Stimulated activated CD8-positive, alpha-beta memory T cell treated with anti-CD3 and anti-CD28 coated beads, Interleukin-15, amount 100 ng/mL, for 1 hour (primary cell): ENCODE measurements at regions not wholly inside any gene's neighbourhood (a gene's known extent, or its start where the extent isn't known, plus 50 kb on each side); places are given as distances from the start of the nearest gene placed in this dataset.

ENCODE experiments used
- DNase-seq: peaks from one replicate; pipeline ENCODE4 v3.0.0-alpha.2; 2020; ENCODE audit warnings: low read depth

DNA sequence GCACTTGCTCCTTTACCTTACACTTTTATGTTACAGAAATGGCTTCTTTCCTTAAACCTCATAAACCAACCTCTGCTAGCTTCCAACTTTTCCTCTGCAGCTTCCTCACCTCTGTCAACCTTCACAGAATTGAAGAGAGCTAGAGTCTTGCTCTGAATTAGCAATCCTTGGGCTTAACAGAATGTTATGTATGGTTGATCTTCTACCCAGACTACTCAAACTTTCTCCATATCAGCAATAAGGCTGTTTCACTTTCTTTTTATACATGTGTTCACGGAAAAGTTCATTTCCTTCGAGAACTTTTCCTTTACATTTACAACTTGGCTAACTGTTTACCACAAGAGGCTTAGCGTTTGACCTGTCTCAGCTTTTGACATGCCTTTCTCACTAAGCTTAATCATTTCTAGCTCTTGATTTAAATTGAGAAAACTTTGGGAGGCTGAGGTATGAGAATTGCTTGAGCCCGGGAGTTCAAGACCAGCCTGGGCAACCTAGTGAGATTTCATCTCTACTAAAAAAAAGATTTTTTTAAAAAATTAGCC is 207.3 kb downstream of the BMP7 start:
- DNase-seq = no peak

DNA sequence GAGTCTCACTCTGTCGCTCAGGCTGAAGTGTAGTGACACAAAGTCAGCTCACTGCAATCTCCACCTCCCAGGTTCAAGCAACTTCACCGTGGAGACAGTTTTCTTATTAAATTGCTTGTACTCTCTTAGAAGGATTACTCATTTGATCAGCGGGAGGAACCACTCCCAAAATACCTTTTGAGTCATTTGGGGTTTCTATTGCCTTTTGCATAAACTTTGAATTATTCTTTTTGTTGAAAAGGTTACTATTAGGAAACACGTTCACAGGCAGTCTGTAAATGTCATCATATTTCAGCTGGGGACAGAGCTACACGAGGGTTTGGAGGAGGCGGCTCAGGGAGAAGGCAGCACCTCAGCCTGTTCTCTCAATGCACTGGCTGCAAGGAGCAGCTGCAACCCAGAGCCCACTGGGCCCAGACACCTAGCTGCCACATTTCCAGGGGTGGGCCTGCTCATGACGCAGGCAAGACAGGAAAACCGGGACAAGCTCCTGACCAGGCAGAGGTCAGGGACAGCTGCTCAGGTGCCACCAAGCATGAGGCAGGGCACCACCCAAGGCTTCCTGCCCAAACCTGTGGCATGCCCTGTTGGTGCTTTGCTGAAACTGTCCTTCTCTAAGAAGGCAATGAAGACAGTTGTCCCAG is 205.9 kb downstream of the BMP7 start:
- no peak for DNase-seq

DNA sequence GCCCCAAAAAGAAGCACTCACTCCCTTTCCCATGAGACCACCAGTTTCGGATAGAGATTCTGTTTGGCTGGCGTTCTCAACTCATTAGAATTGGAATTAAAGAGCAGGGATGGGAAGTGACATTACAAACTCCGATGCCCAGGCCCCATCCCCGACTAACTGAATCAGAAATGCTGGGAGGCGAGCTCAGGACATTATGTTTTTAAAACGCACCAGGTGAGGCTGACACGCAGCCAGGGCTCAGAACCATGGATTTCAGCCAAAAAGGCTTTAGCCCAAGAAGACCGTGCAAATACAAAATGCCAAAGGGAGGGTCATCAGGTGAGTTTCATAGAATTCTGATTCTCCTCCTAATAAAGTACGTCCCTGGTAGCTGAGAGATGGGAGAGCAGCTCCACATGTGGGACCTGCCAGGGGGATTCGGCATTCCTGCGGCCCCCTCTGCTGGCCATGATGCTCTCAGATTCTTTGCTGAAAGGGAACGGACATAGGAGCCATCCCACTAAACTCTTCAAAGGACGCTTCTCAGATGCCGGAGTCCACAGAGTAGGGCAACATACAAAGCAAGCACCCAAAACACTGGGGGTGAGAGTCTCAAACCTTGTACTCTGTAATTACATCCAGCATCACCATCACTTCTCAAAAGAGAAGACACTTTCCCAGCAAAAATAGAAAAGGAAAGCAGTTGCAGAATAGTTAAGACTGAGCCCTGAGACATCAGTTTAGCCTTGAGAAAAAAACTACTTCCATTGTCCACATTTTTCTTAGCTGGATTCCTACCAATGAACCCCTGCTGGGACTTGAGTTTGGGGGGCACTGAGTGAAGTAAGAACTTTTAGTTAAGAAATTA is 205.2 kb downstream of the BMP7 start:
- DNase-seq = no peak

DNA sequence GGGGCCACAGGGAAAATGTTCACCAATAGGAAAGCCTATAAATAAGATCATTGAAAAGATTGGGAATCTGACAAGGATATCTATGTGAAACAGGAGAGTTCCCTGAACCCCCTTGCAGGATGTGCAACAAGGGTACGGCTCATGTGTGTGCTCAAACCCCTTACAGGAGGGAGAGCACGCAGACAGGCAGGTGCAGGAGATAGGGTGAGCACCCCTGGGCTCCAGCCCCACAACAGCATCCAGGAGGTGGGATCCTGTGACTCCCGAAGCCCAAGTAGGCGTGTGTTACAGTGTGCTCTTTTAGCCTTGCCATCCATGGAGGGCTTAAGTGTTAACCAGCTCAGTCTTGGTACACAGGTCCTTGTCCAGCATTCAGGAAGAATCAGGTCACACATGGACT is 204.2 kb downstream of the BMP7 start:
- DNase-seq = no peak

DNA sequence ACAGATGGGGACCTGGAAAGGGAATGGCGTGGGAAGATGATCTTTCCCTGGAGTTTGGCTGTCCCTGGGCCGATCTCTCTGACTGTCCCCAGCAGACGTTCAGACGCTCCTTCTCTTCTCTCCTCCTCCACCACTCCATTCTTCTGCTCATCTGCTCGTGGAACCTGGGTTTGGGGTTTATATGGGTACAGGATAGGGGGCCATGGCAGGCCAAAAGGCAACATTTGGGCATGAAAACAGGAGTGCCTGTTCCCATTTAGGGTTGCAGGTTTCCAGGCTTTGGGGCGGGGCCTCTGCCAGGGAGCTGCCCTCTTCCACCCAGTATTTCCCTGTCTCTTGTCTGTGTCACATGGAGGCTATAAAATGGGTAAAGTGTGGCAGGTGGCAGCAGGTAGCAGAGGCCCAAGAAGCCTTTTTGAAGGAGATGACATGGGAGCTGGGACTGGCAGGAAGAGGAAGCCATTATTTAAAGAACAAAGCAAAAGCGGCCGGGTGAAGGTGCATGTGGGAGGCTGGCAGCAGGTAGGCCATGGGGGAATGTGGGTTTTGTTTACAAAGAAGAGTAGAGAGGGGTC is 203.7 kb downstream of the BMP7 start:
- DNase-seq = no peak

DNA sequence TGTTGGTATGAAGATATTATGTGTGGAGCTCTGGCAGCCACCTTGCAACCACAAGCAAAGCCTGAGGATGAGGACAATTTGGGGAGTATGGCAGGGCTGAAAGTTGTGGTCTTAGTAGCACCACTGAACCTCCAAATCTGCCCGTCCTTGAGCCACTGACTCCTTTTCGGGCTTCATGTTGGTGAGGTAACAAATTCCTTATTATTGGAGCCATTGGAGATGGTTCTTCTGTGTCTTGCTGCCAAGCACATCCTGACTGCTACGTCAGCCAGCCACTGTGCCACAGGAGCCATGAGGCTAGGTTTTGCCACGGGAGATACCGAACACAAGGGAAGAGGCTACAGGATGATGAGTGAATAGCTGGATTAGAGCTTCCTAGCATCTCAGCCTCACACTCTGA is 201.6 kb downstream of the BMP7 start:
- no peak for DNase-seq

DNA sequence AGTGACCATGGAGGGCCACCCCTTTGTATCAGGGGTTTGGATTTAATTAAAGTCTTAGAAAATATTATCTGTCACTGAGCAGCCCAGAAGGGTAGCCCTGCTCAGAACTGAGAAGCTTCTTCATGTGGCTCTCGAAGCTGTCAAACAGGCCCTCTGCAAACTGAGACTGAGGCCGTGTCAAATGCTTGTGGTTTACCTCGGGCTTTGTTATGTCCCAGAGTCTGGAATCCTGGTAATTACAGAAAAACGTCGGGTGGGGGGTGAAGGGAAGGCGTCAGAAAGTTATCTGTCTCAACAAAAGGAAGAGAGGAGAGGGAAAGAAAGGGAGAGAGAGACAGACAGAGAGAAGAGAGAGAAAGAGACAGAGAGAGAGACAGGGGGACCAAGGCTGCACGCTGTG is 200.8 kb downstream of the BMP7 start:
- no peak for DNase-seq

DNA sequence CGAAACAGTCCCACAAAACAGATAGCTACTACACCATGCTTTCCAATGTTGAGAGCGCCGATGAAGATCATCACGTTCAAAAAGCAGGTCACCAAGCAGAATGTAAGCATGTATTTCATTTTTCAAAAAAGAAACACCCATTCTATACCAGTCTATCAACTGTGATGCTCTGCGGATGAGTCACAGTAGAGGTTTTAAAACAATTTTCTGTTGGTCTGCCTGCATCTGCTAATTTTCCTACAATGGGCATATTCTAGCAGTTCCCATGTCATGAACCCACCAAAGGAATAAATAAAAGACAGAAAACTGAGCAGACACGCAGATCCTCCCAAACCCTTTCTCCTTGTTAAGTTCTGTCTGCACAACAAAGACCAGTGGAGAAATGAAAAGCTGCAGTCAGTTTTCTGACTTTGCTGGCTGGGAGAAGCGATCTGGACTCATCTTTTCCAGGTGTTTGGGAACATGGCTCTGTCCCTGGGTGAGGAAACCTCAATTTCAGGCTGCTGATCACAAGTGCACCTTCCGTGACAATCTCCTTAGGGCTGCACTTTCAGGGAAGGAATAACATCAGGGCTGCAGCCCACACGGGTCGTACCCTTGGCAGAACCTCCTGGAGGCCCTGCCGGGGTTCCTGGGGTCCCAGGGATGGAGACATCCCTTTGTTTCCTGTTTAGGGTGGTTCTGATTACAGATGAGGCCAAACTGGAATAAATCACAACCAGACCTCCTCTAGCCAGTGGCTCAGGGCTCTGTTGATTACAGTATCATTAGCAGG is 200.1 kb downstream of the BMP7 start:
- no peak for DNase-seq

DNA sequence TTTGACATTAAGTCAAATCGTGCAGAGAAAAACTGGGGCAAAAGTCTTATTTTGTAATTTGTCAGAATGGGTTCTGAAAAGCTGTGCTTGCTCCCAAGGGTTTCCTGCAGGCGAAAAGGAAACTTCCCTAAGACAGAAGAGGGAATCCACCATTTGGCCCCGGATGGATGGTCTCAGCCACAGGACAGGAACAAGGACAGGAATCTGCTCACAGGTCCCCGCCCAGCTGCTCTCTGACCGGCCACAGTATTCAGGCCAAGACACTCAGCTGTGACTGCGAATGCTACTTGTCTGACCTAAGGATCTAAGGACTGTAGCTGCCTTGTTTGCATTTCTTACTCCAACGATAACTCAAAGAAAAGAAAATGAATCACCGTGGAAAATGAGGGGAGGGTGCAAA is 197.0 kb downstream of the BMP7 start:
- DNase-seq = no peak

DNA sequence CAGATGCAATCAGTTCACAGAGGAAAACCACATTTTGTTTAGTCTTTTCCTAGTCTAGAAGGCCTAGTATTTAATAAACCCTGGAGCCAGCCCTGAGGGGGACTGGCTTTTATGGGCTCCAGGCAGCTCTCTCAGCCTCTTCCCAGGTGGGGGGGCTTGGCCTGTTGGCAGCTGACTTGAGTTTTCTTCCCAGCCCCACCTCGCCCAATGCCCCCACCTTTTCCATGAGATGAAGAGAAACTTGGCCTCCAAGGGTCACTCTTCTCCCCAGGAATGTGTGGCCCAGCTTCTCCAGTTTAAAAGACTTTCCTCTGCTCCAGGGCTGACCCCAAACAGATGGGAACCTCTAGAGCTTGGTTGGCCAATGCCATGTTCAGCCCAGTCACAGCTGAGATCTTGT is 196.1 kb downstream of the BMP7 start:
- no peak for DNase-seq

DNA sequence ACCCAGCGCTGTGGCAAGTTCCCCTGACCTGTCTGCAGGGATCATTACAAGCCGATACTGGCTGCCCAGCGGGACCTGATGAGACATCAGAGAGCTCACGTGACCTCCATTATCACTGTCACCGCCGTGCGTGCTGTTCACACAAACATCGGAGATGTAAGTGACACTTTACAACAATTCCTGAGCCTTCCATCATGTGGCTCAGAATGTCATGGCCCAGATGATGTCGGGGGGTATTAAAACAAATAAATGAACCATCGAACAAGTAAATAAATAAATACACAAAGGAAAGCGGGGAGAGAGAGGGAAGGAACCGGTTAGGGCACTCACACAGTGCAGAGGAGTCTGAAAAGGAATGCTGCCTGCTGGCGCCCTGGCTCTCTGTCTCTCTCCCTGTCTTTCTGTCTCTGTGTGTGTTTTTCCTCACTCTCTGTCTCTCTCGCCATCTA is 195.1 kb downstream of the BMP7 start:
- no peak for DNase-seq

DNA sequence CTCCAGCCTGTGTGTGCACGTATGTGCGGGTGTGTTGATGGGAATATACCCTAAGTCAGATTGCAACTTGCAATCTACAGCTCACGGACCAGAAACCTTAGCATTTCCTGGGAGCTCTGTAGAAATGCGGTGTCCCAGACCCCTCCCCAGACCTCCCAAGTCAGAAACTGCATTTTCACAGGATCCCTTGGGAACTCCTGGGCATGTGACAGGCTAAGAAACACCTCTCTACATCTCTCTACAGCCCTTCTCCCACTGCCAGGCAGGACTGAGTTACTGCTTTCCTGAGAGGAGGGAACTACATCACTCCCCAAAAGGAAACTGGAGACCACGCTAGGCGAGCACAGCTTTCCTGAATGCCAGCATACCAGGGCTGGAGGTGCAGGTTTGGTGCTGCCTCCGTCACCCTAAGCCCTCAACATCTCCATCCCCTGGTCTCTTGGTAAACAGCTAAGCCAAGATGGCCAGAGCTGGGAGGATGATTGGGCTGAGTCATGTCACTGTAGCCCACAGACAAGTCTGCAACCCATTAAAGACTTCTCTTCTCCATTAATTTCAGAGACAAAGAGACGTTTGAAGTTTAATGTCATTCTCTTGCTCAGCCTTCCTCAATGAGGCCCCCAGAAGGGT is 194.4 kb downstream of the BMP7 start:
- no peak for DNase-seq

DNA sequence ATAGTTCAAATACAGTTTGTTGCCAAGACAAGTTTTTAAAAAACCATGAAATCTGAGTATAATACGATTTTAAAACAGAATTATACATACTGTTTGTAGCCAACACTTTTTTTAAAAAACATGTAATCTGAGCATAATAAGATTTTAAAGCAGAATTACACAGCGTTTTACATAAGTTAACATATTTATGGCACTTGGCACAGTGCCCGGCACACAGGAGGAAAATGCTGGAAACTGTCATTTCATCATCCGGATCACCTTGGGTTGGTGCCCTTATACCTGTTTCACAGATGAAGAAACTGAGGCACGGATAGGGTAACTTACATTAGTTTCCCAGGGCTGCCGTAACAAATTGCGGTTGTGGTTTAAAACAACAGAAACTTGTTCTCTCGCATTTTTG is 193.0 kb downstream of the BMP7 start:
- no peak for DNase-seq

DNA sequence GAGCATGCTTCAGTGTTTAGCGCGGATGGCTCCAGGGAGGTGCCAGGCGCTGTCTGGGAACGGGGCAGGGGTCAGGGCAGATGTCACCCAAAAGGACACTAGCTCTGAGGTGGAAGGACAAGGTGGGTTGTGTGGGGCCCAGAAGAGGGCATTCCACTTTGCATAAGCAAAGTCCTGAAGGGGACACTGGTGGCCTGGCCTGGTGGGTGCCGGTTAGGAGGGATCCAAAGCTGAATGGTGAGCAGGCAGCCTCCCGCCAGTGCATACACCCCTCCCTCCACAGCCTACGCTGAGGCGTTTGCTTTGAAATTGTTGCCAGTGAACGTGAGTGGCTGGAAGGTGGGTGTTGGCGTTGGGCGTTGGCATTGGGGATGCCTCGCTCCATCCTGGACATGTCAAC is 192.1 kb downstream of the BMP7 start:
- no peak for DNase-seq

DNA sequence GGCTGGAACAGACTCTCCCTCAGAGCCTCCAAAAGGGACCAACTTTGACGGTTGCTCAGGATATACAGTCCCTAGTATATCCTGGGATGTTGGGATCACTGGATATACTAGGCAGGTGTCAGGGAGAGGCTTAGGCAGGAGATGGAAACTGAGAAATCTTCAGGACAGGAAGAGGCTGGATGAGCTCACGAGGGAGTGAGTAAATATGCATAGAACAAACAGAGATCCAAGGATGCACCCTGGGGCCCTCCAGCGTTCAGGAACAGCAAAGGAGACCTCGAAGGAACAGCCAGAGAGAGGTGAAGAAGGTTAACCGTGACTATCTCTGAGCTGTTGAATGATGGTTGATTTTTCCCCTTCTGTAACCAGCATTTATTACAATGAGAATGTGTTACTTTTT is 191.3 kb downstream of the BMP7 start:
- no peak for DNase-seq

DNA sequence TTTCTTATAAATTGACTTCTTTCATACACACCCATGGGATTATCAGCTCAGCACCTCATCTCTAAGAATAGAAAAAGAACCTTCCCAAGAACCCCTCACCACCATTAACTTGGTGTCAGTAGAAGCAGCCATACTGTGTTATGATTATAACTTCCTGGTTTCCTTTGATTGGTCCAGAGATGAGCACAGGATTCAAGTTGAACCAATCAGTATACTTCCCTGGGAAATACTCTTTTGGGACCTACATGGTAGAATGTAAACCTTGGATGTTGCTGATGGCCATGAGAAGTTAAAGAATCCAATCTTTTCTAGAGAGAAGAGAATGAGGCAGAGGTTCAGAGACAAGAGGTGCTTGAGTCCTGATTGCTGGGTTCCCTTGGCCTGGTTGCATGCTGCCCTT is 190.8 kb downstream of the BMP7 start:
- DNase-seq = no peak

DNA sequence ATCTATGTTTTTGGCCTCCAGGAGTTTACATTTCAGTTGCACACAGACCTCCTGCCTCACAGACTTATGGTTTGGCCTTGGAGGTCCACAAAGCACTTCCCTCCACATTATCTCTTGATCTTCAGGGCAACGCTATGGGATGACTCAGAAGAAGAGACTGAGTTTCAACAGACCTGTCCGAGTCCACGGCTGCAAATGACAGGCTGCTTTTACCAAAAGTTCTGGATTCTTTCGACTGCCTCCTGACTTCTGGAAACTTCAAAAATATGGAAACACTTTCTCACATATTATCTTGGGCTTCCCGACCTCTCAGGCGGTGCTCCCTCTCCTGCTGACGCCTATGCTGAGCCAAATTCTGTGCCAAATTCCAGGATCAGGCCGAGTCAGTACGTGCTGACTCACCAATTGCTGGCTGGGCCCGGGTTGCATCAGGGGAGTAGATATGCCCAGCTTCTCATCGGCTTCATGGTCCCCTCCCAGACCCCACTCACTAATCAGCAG is 190.2 kb downstream of the BMP7 start:
- no peak for DNase-seq

DNA sequence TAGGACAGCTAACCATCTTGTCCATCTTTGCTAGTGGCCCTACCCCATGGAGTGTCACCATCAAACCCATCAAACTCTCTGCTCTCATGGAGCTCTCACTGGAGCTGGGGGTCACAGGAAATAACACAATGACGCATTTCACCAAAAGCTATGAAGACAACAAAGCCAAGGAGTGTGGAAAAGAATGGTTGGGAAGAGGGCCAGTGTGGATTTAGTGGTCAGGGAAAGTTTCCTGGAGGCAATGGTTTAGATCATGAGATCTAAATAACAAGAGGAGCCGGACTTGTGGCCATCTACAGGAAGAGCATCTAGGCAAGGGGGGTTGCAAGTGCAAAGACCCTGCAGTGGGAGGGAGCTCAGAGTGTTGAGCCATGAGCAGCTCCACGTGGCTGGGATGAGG is 189.5 kb downstream of the BMP7 start:
- no peak for DNase-seq

DNA sequence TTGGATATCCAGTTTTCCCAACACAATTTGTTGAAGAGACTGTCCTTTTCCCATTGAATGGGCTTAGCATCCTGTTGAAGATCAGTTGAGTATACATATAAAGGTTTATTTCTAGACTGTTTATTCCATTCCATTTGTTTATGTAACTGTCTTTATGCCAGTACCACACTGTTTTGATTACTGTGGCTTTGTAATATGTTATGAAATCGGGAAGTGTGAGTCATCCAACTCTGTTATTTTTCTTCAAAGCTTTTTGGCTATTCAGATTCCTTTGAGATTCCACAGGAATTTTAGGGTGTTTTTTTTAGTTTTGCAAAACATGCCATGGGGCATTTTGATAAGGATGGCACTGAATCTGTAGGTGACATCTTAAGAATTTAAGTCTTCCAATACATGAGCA is 188.3 kb downstream of the BMP7 start:
- DNase-seq = no peak

DNA sequence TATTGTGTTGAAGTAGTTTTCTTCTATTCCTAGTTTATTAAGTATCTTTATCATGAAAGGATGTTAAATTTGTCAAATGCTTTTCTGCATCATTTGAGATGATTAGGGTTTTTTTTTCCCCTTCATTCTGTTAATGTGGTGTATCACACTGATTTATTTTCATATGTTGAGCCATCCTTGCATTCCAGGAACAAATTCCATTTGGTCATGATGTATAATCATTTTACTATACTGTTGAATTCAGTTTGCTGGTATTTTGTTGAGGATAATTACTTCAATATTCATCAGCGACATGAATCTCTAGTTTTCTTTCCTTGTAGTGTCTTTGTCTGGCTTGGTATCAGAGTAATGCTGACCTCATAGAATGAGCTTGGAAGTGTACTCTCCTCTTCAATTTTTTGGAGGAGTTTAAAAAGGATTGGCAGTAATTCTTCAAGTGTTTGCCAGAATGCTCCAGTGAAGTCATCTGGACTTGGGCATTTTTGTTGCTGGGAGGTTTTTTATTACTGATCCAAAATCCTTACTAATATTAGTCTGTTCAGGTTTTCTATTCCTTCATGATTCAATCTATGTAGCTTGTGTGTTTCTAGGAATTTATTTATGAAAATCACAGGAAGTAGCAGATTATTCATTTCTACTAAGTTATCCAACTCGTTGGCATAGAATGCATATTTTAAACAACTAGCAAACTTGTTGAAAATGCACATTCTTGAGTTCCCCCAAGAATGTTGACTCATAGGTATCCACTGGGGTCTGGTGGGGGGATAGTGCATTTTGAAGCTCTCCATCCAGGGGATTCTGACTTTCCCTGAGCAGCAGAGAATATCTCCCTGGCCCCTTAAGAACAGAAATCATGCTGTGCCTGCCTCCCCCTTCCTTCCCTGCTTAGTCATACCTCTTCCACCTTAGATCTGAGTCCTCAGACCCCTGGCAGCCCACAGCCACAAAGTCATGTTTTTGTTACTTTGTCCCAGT is 187.1 kb downstream of the BMP7 start:
- DNase-seq = no peak
